Effector CD4-positive, alpha-beta T cell (primary cell): ENCODE measurements at regions not wholly inside any gene's neighbourhood (a gene's known extent, or its start where the extent isn't known, plus 50 kb on each side); places are given as distances from the start of the nearest gene placed in this dataset.
"Not testable (repeated sequence)": the region's sequence is repeated elsewhere in the genome, so short reads cannot be mapped to it uniquely, and the experiment has no call there.

ENCODE experiments used
- DNase-seq: peaks from one replicate; pipeline ENCODE4 v3.0.0-alpha.2; 2020

GRCh38 chr4:81700189-81700588 is 228.5 kb upstream of the RASGEF1B start:
- DNase-seq = no peak

DNA sequence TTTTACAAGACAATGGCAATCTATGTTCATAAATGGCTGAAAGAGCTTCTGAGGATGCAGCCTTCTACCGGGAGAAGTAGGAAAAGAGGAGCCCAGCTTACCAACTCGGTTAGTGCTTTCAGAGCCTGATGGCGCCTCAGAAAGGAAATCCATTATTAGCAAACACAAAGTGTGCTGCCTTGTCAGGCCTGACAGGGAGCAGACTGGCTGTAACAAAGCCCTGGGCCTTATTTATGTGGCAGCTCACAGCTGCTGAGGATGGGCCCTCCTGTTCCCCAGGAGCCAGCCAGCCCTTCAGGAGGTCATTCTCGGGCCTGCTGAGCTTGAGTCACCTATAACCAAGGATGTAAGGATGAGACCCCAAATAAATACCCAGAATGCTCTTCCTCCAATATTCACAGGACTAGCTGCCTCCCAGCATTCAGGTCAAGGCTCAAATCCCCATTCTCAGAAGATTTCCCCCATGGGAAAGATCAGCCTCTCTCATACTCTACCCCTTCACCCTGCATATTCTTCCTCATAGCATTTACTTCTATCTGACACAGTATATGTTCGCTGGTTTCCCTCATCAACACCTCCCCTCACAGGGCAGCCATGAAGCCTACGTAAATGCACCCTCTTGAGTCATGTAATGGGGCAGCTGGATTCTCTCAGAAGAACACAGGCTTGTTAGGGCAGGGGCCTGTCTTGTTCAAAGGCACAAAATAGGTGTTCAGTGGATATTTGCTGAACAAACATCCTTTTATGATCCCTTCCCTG is 227.0 kb upstream of the RASGEF1B start:
- DNase-seq = no peak

- DNase-seq = no peak
Measured at GRCh38 chr4:81694176-81694913, 222.6 kb upstream of the RASGEF1B start.

DNA sequence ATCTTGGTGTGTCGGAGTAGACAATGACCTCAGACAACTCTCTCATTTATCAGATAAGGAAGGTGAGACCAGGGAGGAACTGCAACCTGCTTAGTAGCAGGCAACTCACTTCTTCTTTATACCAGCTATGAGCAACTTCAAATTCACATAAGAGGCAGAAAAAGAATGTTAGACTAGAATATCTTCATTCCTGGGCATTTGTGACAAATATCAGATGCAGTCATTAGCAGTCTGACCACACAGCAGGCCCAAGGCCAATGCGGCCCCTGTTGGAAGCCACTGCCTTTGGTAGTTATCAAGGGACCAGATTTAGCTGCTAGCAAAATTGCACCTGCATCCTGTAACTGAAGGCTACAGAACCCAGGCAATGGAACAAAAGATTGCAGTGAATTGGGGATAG is 219.2 kb upstream of the RASGEF1B start:
- DNase-seq = no peak

DNA sequence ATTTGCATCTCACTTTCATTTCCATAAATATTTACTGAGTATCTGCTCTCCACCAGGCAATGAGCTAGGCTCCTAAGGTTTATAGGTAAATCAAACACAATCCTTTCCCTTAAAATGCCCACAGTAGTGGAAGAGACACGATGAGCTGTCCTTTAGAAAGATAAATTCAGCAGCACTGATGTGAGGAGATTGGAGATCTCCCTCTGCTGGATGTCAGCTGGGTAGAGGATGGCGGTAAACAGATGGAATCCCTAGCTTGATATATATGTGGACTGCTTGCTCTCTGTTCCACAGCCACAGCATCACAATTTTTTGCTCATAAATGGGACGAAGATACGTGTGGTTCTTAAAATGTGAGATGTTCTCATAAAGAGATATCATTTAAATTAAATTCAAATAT is 216.4 kb upstream of the RASGEF1B start:
- DNase-seq = no peak

GRCh38 chr4:81687471-81687870 is 215.8 kb upstream of the RASGEF1B start:
- DNase-seq = no peak

DNA sequence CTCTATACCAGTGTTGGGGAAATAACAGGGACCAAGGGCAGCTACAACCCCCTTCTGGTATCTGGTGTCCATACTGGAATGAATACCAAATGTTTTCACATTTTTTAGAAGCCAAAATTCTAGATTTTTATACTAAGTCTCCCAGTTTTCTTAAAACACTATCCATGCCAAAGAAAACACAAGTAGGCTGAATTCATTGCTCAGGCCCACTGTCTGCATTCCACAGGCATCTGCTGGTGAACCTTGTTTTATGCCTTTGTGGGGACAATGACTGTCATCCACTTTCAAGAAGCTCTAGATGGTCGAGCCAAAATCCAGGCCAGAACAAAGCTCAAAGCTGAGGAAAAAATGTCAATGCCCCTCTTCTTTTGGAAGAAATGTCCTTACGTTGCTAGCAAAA is 213.4 kb upstream of the RASGEF1B start:
- no peak for DNase-seq

GRCh38 chr4:81684352-81684751 is 212.6 kb upstream of the RASGEF1B start:
- no peak for DNase-seq

DNA sequence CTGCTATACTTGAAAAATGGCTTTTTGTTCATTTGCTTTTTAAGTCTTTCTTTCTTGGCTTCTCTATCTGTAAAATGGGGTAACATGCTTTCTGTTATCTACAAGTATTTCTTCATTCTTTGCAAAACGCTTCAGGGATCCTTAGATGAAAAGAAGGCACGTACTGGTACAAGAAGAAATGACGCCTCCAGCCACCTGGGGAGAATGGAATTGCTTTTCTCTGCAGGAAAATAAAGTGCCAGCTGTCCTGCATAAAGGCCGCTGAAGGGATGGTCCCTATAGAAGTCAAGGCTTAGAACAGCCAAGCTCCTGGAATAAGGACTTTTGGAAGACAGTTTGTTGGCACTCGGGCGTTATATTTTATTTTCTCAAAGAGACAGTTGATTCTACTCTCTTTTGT is 210.8 kb upstream of the RASGEF1B start:
- no peak for DNase-seq

GRCh38 chr4:81679315-81679714 is 207.6 kb upstream of the RASGEF1B start:
- DNase-seq = no peak

DNA sequence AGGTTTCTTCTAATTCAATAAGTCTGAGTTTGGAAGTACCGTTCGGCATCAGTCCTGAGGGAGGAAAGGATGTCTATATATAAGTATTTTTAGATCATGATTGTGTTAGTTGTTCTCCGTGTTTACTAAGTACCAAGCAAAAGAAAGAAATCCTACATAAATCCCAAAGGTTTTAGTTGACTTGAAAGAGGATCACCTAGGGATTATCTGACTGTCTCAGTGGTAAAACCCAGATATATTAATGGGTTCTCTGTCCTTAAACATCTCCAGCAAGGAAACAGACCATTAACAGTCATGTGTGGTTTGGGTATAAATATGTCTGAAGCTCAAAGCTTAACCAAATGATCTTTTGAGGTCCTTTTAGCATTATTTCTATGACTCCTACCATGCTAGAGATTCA is 207.1 kb upstream of the RASGEF1B start:
- no peak for DNase-seq

GRCh38 chr4:81676537-81676936 is 204.8 kb upstream of the RASGEF1B start:
- DNase-seq = no peak

DNA sequence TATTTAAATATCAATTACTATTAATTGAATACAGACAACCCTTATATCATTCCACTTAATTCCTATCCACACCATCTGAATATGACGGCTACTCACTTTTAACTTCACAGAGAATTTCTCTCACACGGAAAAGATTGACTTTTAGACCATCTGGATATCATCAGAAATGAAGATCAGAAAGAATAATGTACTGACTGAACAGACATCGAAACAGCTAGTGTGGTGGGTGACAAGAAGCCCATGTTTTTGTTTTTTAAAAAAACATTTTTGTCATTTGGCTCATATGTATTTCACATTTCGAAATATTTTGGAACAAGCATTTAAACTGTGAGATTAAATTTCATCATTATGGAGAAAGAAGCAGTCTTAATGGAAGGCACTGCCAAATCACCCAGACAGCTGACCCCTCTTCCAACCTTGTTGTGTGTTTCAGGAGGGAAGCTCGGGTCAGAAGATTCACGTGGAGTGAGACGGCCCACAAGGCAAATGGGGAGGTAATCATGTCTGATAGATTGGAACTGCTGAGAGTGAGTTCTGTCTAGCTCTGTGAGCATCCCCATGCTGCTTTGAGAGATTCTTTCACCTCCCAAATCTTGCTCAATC is 204.2 kb upstream of the RASGEF1B start:
- no peak for DNase-seq

DNA sequence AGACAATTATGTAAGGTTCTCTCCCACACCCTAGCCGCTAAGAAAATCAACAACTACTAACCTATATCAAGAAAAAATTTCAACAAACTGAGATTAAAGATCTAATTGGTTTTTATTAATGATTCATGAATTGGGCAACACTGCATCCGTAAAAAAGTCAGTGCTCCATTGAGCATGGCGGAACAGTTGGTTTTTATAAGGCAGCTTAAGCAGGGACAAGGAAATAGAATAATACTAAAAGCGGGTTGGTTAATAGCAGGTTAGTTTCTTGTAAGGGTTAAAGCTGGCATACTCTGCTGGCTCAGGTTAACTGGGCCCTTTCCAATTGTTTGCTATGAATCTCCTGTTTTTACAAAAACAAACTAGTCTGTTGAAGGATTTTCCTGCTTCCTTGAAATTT is 202.3 kb upstream of the RASGEF1B start:
- no peak for DNase-seq

GRCh38 chr4:81668328-81668727 is 196.6 kb upstream of the RASGEF1B start:
- DNase-seq = not testable (repeated sequence)

DNA sequence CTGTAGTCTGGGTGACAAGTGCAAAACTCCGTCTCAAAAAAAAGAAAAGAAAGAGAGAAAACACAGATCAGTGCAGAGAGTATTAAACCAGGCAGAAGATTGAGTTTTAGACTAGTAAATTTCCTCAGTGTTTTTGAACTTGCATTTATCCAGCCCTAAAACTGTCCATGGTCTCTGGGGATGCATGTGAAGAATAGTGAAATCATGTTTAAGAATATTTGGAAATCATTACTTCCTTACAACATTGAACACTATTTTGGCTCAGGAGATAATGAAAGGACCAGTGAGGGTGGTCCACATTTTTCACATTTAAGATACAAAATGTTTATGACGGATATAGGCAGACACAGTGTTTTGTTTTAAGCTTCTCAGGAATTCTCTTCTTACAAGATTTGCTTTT is 195.8 kb upstream of the RASGEF1B start:
- DNase-seq = no peak

DNA sequence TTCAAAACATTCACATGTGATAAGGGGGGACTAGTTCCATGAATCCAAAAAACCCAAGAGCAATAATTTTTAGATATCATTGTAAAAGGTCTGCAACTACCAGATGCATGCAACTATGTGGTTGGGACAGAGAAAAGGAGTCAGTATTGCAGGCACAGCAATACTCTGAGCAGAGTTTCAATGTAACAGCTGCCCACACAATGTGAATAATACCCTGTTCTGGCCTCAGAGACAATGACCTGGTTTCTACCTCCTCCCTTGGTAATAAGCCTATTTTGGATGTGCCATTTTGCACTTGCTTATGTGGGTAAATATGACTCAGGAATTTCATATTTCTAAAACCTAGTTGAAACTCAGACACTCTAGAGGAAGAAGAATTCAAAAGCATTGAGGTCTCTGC is 194.8 kb upstream of the RASGEF1B start:
- DNase-seq = no peak

DNA sequence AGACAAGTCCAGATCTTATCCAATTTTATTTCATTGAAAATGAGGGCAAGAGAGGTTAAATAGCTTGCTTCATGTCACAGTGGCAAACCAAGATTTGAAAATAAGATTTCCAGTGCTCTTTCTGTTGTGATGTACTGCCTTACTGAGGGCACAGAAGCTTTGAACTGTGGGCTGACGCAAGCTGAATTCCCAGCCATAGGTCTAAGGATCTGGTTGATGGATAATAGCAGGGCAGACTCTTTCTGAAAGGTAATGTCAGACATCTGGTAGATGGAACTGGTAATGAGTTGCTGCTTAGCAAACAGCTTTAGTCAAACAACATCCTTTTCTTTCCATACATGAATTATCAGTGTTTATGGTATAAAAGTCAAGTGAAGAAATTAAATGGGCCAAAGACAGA is 193.9 kb upstream of the RASGEF1B start:
- no peak for DNase-seq

- DNase-seq = no peak
Measured at GRCh38 chr4:81665045-81665444, 193.3 kb upstream of the RASGEF1B start.

- DNase-seq = no peak
Measured at GRCh38 chr4:81664079-81664478, 192.4 kb upstream of the RASGEF1B start.

DNA sequence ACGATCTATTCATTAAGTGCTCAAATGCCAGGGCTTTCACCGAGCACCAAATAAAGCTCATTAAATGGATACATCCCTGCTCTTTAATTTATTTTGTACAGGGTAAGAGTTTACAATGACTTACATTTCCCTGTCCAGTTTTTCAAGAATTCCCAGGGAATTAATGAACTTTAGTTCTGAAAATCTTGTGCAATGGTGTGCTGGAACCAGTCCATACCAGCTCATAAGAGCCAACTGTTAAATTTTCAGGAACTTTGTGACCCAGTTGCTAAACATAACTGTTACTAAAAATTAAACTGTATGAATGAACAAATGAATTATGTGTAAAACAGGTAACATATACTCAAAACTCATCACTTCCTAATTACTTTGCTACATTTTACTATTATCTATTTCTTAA is 191.7 kb upstream of the RASGEF1B start:
- DNase-seq = no peak

- DNase-seq = no peak
Measured at GRCh38 chr4:81659051-81659450, 187.3 kb upstream of the RASGEF1B start.

- no peak for DNase-seq
Measured at GRCh38 chr4:81652069-81652478, 180.4 kb upstream of the RASGEF1B start.

- DNase-seq = no peak
Measured at GRCh38 chr4:81651243-81651899, 179.7 kb upstream of the RASGEF1B start.
